ENCODE measurements at regions not wholly inside any gene's neighbourhood (a gene's known extent, or its start where the extent isn't known, plus 50 kb on each side); places are given as distances from the start of the nearest gene placed in this dataset.
"Not testable (repeated sequence)": the region's sequence is repeated elsewhere in the genome, so short reads cannot be mapped to it uniquely, and the experiment has no call there.

- no peak for DNase-seq
Observed at GRCh38 chr3:187855131-187855530, 109.9 kb upstream of the BCL6 start.

DNA sequence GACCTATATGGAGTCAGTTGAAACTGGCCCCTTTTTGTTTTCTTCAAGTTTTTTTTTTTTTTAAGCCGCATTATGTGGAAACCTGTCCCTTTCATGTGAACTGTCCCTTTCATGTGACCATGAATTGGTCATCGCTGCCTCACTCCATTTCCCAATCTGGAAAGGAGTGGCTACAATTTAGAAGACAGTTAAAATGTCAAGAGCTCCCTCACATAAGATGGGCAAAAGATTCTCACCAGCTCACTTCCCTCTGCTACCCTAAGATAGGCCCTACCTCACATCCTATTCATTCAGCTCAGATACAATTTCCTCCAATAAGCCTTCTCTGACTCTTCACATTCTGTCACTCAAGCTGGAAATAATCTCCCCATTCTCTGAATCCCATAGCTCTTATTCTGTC lies 111.3 kb upstream of the BCL6 start:
- DNase-seq = no peak

GRCh38 chr3:187858041-187858440 lies 112.8 kb upstream of the BCL6 start:
- DNase-seq = no peak

DNA sequence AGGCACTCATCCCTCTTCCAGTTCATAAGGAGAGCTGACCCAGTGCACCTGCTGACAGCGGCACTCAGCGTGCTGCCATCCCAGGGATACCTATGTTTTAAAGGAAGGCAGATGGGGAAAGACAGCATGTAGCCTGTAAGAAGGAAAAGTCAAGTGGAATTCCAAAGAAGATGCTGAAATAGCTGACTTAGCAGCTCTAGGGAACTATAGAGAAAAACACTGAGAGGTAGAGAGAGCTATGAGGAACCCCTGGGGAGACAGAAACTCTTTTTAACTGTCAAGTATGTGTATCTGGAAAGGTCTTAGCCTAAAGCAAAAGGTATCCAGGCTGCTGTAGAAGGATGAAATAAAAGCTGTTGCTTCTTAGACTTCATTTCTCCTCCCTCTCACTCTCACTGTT lies 113.4 kb upstream of the BCL6 start:
- DNase-seq = no peak

GRCh38 chr3:187862701-187863277 lies 117.5 kb upstream of the BCL6 start:
- not testable (repeated sequence) for DNase-seq

GRCh38 chr3:187870360-187871203 lies 125.3 kb upstream of the BCL6 start:
- DNase-seq = no peak

DNA sequence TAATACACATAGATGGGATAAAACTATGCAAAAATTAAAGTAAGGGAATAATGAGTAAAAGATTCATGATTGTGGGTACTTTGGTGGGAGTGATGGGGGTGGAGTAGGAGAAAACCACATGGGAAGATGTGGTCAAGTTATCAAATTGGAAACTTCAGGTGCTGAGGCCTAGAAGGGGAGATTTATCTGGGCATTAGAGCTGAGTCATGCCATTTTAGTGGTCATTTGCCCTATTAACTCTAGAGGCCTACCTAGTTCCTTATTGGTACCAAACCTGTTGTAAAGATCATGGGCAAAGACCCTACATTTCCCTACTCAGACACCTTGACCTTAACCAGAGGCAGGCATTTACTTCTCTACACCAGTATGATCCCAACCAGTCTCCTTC lies 125.9 kb upstream of the BCL6 start:
- DNase-seq = no peak

DNA sequence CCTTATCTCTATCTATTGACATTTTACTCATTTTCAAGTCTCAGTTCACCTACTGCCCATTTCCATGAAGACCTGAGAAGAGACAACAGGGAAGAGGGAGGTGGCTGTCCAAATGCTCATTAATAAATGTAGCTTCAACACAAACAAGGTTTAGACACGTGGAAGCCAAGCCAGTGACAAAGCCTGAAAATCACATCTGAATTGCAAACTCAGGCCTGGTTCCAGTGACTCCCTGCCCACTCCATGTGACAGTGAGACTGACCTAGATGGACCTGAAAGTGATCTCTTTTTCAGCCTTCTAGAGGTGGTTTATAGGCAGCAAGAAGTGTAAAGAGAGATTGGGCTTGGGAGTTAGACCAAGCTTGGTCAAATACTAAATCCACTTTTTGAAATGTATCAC lies 126.6 kb upstream of the BCL6 start:
- no peak for DNase-seq

GRCh38 chr3:187873843-187874242 lies 128.6 kb upstream of the BCL6 start:
- DNase-seq = no peak

- DNase-seq = no peak
Observed at GRCh38 chr3:187875863-187876262, 130.6 kb upstream of the BCL6 start.

- DNase-seq = no peak
Observed at GRCh38 chr3:187878772-187879518, 133.7 kb upstream of the BCL6 start.

DNA sequence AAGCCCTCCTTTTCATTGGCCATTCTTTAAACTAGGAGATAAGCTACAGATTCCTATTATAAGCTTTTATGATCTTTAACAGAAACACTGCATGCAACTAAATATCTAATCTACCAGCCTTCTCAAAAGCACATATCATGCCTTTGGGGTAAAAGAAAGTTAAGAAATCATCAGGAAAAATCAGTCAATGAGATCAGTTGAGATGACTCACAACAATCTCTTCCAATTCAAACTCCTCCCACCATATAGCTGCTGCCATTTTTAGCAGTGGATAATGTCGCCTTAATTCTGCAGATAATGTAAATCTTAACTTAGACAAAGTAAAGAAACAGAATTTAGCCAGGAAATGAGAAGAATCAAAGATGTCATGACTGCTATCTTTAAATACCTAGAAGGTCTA lies 135.2 kb upstream of the BCL6 start:
- DNase-seq = no peak

DNA sequence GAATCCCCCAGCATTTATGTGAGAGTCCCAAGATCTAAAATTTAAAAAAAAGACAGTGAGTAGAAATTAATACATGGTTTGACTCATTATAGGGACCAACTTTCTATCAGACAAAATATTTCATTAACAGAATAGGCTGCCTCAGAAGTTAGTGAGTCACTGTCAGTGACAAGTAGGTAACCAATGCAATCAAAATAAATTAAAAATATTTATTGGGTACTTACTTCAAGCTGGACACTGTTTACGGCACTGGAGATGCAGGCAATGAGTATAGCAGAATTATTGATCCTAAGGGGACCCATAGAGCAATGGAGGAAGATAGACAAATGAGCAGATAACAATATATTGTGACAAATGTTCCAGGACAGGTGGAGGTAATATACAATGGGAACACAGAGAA lies 135.6 kb upstream of the BCL6 start:
- no peak for DNase-seq

GRCh38 chr3:187888701-187889100 lies 143.4 kb upstream of the BCL6 start:
- DNase-seq = no peak

GRCh38 chr3:187889106-187889505 lies 143.8 kb upstream of the BCL6 start:
- DNase-seq = no peak

GRCh38 chr3:187889601-187890404 lies 144.5 kb upstream of the BCL6 start:
- no peak for DNase-seq

DNA sequence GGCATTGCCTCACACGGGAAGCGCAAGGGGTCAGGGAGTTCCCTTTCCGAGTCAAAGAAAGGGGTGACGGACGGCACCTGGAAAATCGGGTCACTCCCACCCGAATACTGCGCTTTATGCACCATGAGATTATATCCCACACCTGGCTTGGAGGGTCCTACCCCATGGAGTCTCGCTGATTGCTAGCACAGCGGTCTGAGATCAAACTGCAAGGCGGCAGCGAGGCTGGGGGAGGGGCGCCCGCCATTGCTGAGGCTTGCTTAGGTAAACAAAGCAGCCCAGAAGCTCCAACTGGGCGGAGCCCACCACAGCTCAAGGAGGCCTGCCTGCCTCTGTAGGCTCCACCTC lies 145.1 kb upstream of the BCL6 start:
- not testable (repeated sequence) for DNase-seq

GRCh38 chr3:187896646-187897045 lies 151.4 kb upstream of the BCL6 start:
- DNase-seq = no peak

DNA sequence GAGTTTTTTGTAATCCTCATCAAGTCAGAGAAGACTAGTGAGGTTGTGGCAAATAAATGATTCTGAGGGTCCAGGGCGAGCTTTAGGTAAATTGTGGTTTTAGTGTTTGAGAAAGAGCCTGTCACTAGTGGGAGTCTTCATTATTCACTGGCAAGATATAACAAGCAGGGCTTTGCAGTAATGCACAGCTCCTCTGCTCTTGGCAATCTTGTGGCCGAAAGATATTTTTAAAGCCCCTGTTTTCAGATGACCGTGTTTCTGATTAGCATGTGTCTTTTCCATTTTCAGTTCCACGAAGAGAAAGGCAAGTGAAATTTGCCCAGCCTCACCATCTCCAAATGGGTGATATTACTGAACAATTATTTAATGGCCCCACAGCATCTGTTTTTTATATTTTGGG lies 154.0 kb upstream of the BCL6 start:
- DNase-seq = no peak

- DNase-seq = peak; percentile 66 to 78
Observed at GRCh38 chr3:187900993-187901755, 155.9 kb upstream of the BCL6 start.

DNA sequence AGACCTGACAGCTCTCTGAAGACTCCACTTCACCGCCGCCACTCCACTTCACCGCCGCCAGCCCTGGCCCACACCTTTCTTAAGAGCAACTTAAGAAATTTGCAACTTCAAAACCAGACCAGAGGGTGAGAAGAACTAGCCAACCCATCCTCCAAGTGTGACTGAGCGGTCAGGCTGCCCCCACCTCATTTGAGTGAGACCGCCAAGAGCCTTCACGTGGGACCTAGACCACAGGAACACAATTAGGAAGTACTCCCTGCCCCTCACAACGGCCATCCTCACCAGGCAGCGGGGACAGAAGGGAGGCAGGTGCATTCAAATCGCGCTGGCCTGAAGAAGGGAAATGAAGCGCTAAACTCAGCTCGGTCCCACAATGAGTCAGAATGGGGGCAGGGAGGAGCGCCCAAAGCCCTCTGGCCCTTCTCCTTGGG lies 156.8 kb upstream of the BCL6 start:
- DNase-seq = peak; percentile 53 to 83

- DNase-seq = no peak
Observed at GRCh38 chr3:187902936-187903335, 157.7 kb upstream of the BCL6 start.

Data from NCI-H526 (cell line).